ENCODE measurements at regions not wholly inside any gene's neighbourhood (a gene's known extent, or its start where the extent isn't known, plus 50 kb on each side); places are given as distances from the start of the nearest gene placed in this dataset.

DNA sequence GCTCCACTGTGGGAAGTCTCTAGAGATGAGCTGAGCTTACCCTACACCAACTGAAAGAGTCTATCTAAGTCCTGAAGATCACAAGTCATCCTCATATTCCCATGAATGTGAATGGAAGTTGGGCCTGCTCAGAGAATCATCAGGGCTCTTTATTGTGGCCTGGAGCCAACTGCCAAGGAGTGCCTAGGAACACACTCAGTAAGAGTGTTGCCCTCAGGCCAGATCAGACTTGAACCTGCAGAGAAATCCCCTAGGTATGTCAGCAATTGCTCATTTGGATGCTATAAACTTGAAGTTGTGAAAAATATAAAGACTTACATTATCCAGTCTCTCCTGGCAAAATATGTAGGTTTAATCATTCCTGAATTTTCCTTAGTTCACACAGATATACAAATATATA, 1070.2 kb downstream of the EFNB2 start:
- DNase-seq = no peak

DNA sequence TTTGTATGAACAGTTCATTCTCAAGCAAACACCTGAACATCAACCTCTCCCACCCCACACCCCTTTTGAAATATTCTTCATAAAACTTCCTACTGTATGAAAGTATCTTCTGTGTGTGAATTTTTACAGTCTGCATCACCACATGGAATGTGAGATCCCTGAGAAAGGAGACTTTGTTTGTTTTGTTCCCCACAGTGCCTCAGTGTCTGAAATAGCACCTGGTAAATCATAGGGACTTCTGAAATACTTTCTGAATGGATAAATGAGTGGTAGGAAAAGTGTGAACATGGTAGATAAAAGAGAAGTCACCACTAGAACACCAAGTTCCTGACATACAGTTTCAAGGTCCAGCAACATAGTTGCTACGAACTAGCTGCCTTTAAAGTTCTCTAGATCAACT, 1071.2 kb downstream of the EFNB2 start:
- DNase-seq = no peak

- no peak for DNase-seq
Observed at GRCh38 chr13:105463011-105463501, 1072.4 kb downstream of the EFNB2 start.

DNA sequence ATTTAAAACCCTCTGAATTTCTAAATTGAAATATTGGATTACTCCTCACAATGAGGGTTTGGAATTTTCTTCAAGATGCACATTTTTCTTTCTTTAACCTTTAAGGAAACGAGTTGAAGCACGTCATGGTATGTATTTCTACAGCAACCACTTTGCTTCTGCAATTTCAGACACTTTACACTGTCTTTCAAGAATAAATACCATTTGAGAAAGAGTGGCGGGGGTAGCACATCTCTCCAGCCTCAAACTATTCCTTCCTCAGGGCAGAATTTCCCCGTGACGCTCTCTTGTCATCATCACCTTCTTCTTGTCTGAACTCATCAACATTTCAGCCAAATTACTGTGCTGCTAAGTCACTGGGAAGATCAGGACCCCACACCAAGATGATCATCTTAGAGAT, 1073.4 kb downstream of the EFNB2 start:
- no peak for DNase-seq

DNA sequence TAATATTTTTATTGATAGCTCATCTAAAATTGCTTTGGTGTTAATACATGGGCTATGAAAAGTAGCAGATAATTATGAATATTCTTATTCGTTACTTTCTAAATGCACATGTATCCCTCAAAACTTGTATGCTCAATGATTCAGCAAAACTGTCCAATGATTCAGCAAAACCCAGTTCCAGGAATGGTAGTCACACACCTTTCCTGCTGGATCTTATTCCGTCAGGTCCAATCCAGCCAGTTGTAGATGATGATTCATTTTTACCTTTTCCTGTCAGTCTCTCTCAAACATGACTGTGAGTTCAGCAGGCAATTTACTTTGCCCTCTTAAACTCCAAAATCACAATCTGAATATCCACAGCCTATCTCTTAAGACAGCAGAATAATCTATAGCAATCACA, 1082.6 kb downstream of the EFNB2 start:
- DNase-seq = no peak

GRCh38 chr13:105450784-105451183, 1084.7 kb downstream of the EFNB2 start:
- no peak for DNase-seq

GRCh38 chr13:105448811-105449210, 1086.7 kb downstream of the EFNB2 start:
- no peak for DNase-seq

GRCh38 chr13:105446197-105446596, 1089.3 kb downstream of the EFNB2 start:
- DNase-seq = no peak

DNA sequence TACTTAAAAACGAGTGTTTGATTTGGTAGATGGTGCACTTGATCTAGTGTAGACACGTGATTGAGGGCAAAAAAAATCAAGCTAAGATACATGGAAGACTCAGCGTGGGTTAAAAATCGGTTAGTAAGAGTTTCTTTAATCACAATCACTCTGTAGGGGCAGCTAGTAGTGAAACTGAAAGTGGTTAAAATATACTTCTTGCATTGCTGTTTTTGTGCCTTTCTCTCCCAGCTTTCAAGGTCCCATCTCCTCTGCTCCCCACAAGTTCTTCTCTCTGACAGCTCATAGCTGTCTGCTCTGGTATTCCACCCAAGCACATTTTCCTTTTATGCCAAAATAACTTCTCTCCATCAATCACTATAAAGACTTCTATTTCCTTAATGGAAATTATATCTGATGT, 1089.7 kb downstream of the EFNB2 start:
- DNase-seq = no peak

GRCh38 chr13:105442949-105443699, 1092.3 kb downstream of the EFNB2 start:
- DNase-seq = peak; percentile 35

- no peak for DNase-seq
Observed at GRCh38 chr13:105442040-105442439, 1093.4 kb downstream of the EFNB2 start.

DNA sequence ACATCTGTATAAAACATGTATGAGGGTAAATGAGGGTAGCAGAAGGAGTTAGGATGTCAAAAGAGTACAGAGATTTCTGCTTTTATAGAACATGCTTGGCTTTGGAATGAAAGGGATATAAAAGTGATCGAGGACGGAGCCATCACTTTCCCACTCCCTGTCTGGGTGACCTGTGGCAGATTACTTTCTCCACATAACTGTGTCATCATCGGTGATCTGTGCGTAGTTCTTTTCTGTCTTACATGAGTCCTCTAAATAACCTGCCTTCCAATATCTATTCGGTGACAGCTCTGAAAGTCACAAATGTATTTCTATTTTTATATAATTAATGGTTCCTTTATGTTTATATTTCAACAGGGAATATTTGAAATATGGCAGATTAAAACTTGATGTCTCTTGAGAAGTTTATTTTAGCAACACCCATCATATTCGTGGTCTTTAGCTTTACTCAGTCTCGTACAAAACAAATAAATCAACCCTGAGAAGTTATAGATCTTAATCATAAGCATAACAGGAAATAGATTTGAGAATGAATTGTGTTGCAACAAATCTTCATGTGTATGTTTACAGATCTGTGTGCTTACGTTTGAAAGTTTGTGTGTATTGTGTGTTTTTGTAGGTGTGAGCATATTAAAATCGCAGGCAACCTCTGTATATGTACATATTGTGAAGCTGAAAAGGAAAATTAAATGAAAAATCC, 1094.3 kb downstream of the EFNB2 start:
- no peak for DNase-seq

- no peak for DNase-seq
Observed at GRCh38 chr13:105436943-105437342, 1098.5 kb downstream of the EFNB2 start.

DNA sequence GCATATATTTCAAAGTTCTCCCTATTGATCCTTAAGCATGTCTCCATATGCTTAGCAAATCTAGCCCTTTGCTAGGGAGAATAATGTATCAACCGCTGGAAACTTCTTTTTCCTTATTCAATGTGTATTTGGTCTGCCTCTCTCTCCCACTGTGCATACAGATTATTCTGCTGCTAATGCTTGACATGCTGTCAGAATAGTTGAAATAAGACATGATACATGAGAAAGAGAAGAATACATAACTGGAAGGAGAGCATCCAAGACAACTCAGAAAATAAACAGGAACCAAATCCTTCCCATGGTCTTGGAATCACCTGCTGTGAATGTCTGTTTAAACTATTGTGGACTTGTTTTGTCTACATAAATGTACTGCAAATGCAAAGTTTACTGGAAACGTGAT, 1103.0 kb downstream of the EFNB2 start:
- DNase-seq = no peak

DNA sequence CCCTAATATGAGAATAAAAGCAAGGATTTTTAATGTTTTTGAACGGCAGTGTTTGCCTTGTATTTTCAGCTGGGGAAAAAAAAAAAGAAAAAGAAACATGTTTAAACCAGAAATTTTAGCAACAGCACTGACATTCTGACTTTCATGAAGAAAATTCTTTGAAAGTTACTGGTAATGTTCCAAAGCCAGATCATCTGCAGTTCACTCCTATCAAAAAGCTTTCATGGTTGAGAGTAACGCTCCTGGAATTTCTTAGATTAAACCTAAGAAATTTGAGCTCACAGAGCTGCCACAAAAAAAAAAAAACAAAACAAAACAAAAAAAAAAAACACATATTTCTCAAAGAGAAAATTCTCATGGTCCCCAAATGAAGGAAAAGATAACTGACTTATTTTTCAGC, 1106.7 kb downstream of the EFNB2 start:
- no peak for DNase-seq

- DNase-seq = no peak
Observed at GRCh38 chr13:105426441-105426840, 1109.0 kb downstream of the EFNB2 start.

DNA sequence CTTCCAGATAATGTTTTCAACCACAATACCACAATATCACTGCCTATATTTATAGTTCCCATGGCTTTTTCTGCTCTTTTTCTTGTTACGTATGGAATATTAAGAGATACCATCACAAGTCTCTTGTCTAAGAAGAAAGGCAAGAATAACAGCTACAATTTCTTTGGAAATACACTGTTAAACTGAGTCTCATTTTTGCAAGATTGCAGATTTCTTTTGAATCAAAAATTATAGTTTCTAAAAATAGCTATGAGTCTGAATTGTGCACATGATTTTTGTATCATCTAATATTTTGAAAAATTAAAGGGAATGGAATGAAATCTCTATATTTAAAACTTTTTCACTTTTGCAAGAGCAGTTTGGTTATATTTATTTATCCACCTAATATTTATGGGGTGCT, 1120.8 kb downstream of the EFNB2 start:
- no peak for DNase-seq

DNA sequence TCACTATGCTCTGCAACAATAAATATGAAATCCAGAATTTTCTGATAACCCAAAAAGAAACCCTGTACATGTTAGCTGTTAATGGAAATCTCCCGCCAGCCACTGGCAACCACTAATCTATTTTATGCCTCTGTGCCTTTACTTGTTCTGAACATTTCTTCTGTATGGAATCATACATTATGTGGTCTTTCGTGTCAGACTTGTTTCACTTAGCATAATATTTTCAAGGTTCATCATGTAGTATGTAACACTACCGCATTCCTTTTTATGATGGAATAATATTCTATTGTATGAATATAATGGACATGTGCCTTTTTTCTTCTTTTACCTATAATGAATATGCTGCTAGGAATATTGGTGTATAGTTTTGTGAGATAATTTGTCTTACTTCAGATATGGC, 1123.3 kb downstream of the EFNB2 start:
- DNase-seq = no peak

DNA sequence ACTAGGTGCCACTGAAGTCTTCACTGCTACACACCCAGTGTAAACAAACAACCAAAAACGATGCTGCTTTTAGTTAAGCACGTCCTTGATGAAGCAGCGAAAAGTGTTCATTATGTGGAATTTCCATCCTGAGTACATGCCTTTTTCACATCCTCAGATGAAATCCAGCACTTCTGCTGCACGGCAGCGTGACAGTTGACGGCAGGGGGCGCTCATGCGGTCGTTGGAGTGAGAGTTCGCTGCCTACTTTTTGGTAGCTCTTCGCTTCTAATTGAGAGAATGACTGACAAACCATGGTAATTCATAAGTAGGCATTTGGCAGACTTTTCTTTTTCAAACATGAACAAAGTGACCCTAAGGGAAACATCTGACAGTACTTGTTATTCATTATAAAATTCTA, 1124.9 kb downstream of the EFNB2 start:
- DNase-seq = no peak

DNA sequence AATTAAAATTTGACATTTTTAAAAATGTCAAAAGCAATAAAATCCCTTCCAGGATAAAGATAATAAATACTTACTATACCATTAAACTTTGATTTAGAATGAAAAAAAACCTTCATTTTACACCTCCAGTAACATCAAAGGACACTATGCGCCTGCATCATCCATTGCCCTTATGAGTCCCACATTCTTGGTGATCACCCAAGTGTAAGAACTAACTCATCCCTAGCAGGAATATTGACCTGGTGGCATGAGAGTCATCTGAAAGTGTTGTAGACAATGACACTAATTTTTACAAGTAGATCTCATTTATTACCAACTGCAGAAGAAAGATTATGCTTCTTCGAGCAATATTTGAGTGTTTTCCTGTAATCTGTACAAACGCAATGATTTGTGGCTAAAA, 1128.9 kb downstream of the EFNB2 start:
- no peak for DNase-seq

DNA sequence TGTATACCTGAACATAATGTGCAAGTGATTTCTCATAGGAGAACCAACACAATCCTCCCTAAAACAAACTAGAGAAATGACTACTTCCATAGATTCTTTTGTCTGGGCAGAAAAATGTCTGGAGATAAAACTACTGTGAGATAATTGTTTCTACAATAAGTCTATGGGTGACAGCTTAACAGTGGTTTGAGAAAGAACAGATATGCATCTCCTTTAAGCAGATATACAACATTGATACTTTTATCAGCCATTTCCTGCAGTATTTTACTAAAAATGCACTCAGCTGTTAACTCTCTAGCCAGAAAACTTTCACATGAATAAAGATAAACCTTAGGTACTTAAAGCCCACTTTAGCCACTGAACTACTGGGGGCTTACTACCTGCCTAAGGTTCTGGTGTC, 1132.4 kb downstream of the EFNB2 start:
- no peak for DNase-seq

DNA sequence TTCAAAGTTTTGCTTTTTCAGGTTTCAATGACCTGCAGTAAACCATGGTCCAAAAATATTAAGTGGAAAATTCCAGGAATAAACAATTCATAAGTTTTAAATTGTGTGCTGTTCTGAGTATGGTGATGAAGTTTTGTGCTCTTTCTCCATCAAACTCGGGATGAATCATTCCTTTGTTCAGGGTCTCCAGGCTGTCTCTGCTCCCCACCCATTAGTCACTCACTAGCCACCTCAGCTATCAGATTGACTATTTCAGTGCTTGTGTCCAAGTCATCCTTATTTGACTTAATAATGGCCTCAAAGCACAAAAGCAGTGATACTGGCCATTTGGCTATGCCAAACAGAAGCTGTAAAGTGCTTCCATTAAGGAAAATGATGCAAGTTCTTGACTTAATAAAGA, 1140.4 kb downstream of the EFNB2 start:
- DNase-seq = no peak

GRCh38 chr13:105389373-105389772, 1146.1 kb downstream of the EFNB2 start:
- no peak for DNase-seq

DNA sequence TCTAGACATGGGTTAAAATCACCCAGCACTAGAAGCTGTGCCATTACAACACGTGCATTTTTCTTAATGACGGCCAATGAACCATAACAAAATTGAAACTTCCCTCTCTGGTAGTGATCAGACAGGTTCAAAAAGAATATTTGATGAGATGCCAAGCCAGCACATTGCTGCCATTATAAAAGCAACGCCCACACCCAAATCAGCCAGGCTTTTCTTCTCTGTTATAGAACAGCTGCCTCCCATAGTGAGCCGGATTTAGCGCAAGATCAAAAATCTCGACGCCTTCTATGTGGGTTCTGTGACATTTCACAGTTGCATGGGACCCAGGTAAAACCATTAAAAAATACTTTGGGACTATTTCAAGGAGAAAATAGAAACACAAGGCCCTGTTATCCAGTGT, 1158.0 kb downstream of the EFNB2 start:
- no peak for DNase-seq

Measured in NCI-H345 (cell line).